IMR-90 (cell line): ENCODE measurements at regions not wholly inside any gene's neighbourhood (a gene's known extent, or its start where the extent isn't known, plus 50 kb on each side); places are given as distances from the start of the nearest gene placed in this dataset.

Experiments
- ATAC-seq: fragments of 200-7000 bp; cut with Tn5 transposase; 2 replicates; pipeline ENCODE4 v1.9.1; 2020; ENCODE audit warnings: low read depth, mild to moderate bottlenecking, moderate library complexity
- BruUV-seq: library from RNA; stranded (reverse); fragments of 400-500 nt; replicated peaks from 2 replicates; lab custom pipeline; 2021; lab: Mats Ljungman, UMichigan
- CTCF ChIA-PET: fragments of 300-600 bp; formaldehyde crosslinking; extraction: SDS; loops from one replicate; lab custom pipeline; 2021; ENCODE audit warnings: antibody characterized with exemption; lab: Yijun Ruan, JAX
- POLR2A ChIA-PET: fragments of 300-600 bp; sonication (Branson Sonifier 250); formaldehyde crosslinking; loops from one replicate; lab custom pipeline; 2022; ENCODE audit warnings: antibody characterized with exemption; ENCODE audit not compliant: unreplicated experiment; lab: Charles Lee
- DNase-seq: peaks from one replicate; pipeline ENCODE4 v3.0.0; 2013
- H2AFZ ChIP-seq: replicated peaks from 2 replicates; pipeline ENCODE3; 2013; ENCODE audit warnings: low read length, mild to moderate bottlenecking; ENCODE audit not compliant: poor library complexity
- H2AK5ac ChIP-seq: 2 replicates; pipeline ENCODE4 v1.6.1; 2013; ENCODE audit warnings: low read depth, low read length, inconsistent platforms
- H2AK9ac ChIP-seq: replicated peaks from 2 replicates; pipeline ENCODE3; 2013; ENCODE audit warnings: mild to moderate bottlenecking, low read depth, low read length, moderate library complexity; ENCODE audit not compliant: poor library complexity
- H2BK120ac ChIP-seq: 2 replicates; pipeline ENCODE4 v1.6.1; 2013; ENCODE audit warnings: low read depth, low read length, inconsistent platforms
- H2BK15ac ChIP-seq: 3 replicates; pipeline ENCODE4 v1.6.1; 2013; ENCODE audit warnings: low read depth, low read length, inconsistent platforms
- H2BK20ac ChIP-seq: 2 replicates; pipeline ENCODE4 v1.6.1; 2013; ENCODE audit warnings: low read depth, mild to moderate bottlenecking, inconsistent platforms, low read length, moderate library complexity
- H2BK5ac ChIP-seq: 2 replicates; pipeline ENCODE4 v1.6.1; 2013; ENCODE audit warnings: mild to moderate bottlenecking, low read depth, low read length, inconsistent platforms; ENCODE audit not compliant: poor library complexity, severe bottlenecking
- H3K14ac ChIP-seq: replicated peaks from 2 replicates; pipeline ENCODE4 v1.6.1; 2013; ENCODE audit warnings: low read depth, low read length, inconsistent platforms
- H3K18ac ChIP-seq: 2 replicates; pipeline ENCODE4 v1.6.1; 2013; ENCODE audit warnings: low read depth, low read length, control low read depth
- H3K23ac ChIP-seq: 2 replicates; pipeline ENCODE4 v1.6.1; 2013; ENCODE audit warnings: low read depth, low read length, inconsistent platforms
- H3K27ac ChIP-seq: 2 replicates; pipeline ENCODE4 v1.5.1; 2013; ENCODE audit warnings: mild to moderate bottlenecking, control low read depth, low read length; ENCODE audit not compliant: insufficient read depth
- H3K27me3 ChIP-seq: 2 replicates; pipeline ENCODE4 v1.6.1; 2013; ENCODE audit warnings: low read length; ENCODE audit not compliant: control insufficient read depth, insufficient read depth
- H3K36me3 ChIP-seq: 2 replicates; pipeline ENCODE4 v1.6.1; 2013; ENCODE audit warnings: low read length, mixed read lengths; ENCODE audit not compliant: control insufficient read depth, insufficient read depth
- H3K4ac ChIP-seq: 2 replicates; pipeline ENCODE4 v1.6.1; 2013; ENCODE audit warnings: low read depth, low read length, inconsistent platforms
- H3K4me1 ChIP-seq: 2 replicates; pipeline ENCODE4 v1.6.1; 2013; ENCODE audit warnings: low read length, mixed read lengths; ENCODE audit not compliant: control insufficient read depth, insufficient read depth
- H3K4me2 ChIP-seq: 2 replicates; pipeline ENCODE4 v1.6.1; 2013; ENCODE audit warnings: low read depth, mild to moderate bottlenecking, control low read depth, low read length, moderate library complexity
- H3K4me3 ChIP-seq: 2 replicates; pipeline ENCODE4 v1.5.1; 2013; ENCODE audit warnings: low read depth, mild to moderate bottlenecking, control low read depth, low read length, moderate library complexity; ENCODE audit not compliant: insufficient read depth
- H3K56ac ChIP-seq: 2 replicates; pipeline ENCODE4 v1.6.1; 2013; ENCODE audit warnings: low read length, inconsistent platforms; ENCODE audit not compliant: insufficient read depth; ENCODE audit errors: extremely low read depth
- H3K79me1 ChIP-seq, 2 experiments: 2 replicates each; pipeline ENCODE4 v1.6.1; 2013; ENCODE audit warnings: low read length in 2 of 2, inconsistent platforms in 1 of 2, low read depth in 1 of 2
- H3K9ac ChIP-seq: 2 replicates; pipeline ENCODE4 v1.6.1; 2013; ENCODE audit warnings: low read depth, low read length, control low read depth
- H3K9me1 ChIP-seq: 2 replicates; pipeline ENCODE4 v1.6.1; 2013; ENCODE audit warnings: low read length, inconsistent platforms; ENCODE audit not compliant: insufficient read depth
- H3K9me3 ChIP-seq: 2 replicates; pipeline ENCODE4 v1.6.1; 2013; ENCODE audit warnings: low read length; ENCODE audit not compliant: control insufficient read depth, insufficient read depth
- H4K20me1 ChIP-seq: 2 replicates; pipeline ENCODE4 v1.6.1; 2013; ENCODE audit warnings: low read length, inconsistent platforms; ENCODE audit not compliant: insufficient read depth
- H4K5ac ChIP-seq: 2 replicates; pipeline ENCODE4 v1.6.1; 2013; ENCODE audit warnings: mild to moderate bottlenecking, low read depth, low read length, control low read depth
- H4K8ac ChIP-seq, 2 experiments: 2 replicates each; pipeline ENCODE4 v1.6.1; 2013; ENCODE audit warnings: low read depth in 2 of 2, low read length in 2 of 2, control low read depth in 1 of 2, inconsistent platforms in 1 of 2
- H4K91ac ChIP-seq: 2 replicates; pipeline ENCODE4 v1.6.1; 2013; ENCODE audit warnings: low read depth, low read length, inconsistent platforms; ENCODE audit not compliant: insufficient read depth
- BHLHE40 ChIP-seq: fragments of 150-350 bp; IDR thresholded peaks from 2 replicates; pipeline ENCODE4 v1.6.1; 2016; ENCODE audit warnings: mild to moderate bottlenecking, low read depth, low read length
- CEBPB ChIP-seq: IDR thresholded peaks from 2 replicates; pipeline ENCODE4 v1.6.1; 2012; ENCODE audit warnings: low read depth, low read length, improper control_type of control experiment
- CHD1 ChIP-seq: IDR thresholded peaks from 2 replicates; pipeline ENCODE4 v1.6.1; 2012; ENCODE audit warnings: low read depth, low read length, improper control_type of control experiment
- FOS ChIP-seq: fragments of 150-350 bp; IDR thresholded peaks from 2 replicates; pipeline ENCODE4 v1.6.1; 2016; ENCODE audit warnings: low read depth, low read length
- MAFK ChIP-seq: IDR thresholded peaks from 2 replicates; pipeline ENCODE4 v1.6.1; 2012; ENCODE audit warnings: low read depth, low read length, improper control_type of control experiment
- MAZ ChIP-seq: IDR thresholded peaks from 2 replicates; pipeline ENCODE4 v1.6.1; 2012; ENCODE audit warnings: low read depth, mild to moderate bottlenecking, low read length, improper control_type of control experiment, moderate library complexity, borderline replicate concordance
- MXI1 ChIP-seq: IDR thresholded peaks from 2 replicates; pipeline ENCODE4 v1.6.1; 2012; ENCODE audit warnings: low read depth, mild to moderate bottlenecking, low read length, moderate library complexity, borderline replicate concordance
- NFE2L2 ChIP-seq: fragments of 150-350 bp; IDR thresholded peaks from 2 replicates; pipeline ENCODE4 v1.6.1; 2016; ENCODE audit warnings: low read depth, mild to moderate bottlenecking, low read length
- POLR2A ChIP-seq: IDR thresholded peaks from 2 replicates; pipeline ENCODE4 v1.6.1; 2012; ENCODE audit warnings: mild to moderate bottlenecking, low read depth, low read length
- RAD21 ChIP-seq: IDR thresholded peaks from 2 replicates; pipeline ENCODE4 v1.6.1; 2012; ENCODE audit warnings: low read length, improper control_type of control experiment
- RCOR1 ChIP-seq: IDR thresholded peaks from 2 replicates; pipeline ENCODE4 v1.6.1; 2012; ENCODE audit warnings: mild to moderate bottlenecking, low read length, improper control_type of control experiment; ENCODE audit not compliant: insufficient replicate concordance
- RFX5 ChIP-seq: IDR thresholded peaks from 2 replicates; pipeline ENCODE4 v1.8.0; 2012; ENCODE audit warnings: low read depth, mild to moderate bottlenecking, low read length, moderate library complexity
- SMC3 ChIP-seq: fragments of 150-350 bp; IDR thresholded peaks from 2 replicates; pipeline ENCODE4 v1.6.1; 2016; ENCODE audit warnings: low read depth, mild to moderate bottlenecking, antibody characterized with exemption, low read length, moderate library complexity
- WGBS, 2 experiments: methylation state at CpG; one replicate each; pipeline versions ENCODE4 v1.1.5 to v1.1.7; 2013; ENCODE audit warnings: missing lambda C conversion rate in 2 of 2; ENCODE audit not compliant: insufficient read length in 1 of 2; ENCODE audit errors: extremely low coverage in 2 of 2; 5-methylcytosine and 5-hydroxymethylcytosine counted together
- dilution Hi-C: fragments of 300-500 bp; cut with HindIII; formaldehyde crosslinking; loops from one replicate; pipeline ENCODE4 v1.14.3; 2018; ENCODE audit warnings: low sequenced_read_pairs; ENCODE audit not compliant: unreplicated experiment
- in situ Hi-C: fragments of 300-500 bp; cut with MboI; formaldehyde crosslinking; loops from 3 replicates; pipeline ENCODE4 v1.14.3; 2019; ENCODE audit warnings: low sequenced_read_pairs, inconsistent platforms, mixed read lengths
- intact Hi-C: fragments of 100-400 bp; cut with micrococcal nuclease; formaldehyde crosslinking; loops from 2 replicates; pipeline ENCODE4 v1.10.0; 2022
- TF ChIP-seq, protein P1 (sequence below): conservative IDR thresholded peaks from 2 replicates; pipeline ENCODE4 v1.5.1; 2012; ENCODE audit warnings: mild to moderate bottlenecking, low read depth, low read length, improper control_type of control experiment
- TF ChIP-seq, protein P2 (sequence below): fragments of 150-350 bp; IDR thresholded peaks from 2 replicates; pipeline ENCODE4 v1.6.1; 2016; ENCODE audit warnings: low read depth, mild to moderate bottlenecking, low read length, moderate library complexity, borderline replicate concordance
- TF ChIP-seq, protein P3 (sequence below): fragments of 150-350 bp; IDR thresholded peaks from 2 replicates; pipeline ENCODE4 v1.6.1; 2017; ENCODE audit warnings: mild to moderate bottlenecking, antibody characterized with exemption, low read length, low read depth

DNA sequence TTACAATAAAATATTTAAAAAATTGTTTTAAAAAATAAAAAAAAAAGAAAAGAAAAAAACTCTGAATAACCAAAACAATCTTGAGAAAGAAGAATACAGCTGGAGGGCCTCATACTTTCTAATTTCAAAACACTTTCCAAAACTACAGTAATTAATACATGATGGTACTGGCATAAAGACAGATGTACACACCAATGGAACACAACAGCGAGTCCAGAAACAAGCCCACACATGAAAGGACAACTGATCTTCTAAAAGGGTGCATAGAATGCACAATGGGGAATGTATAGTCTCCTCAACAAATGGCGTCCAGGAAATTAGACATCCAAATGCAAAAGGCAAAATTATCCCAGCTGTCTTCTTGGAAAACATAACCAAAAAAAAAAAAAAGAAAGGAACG lies 99.6 kb downstream of the LURAP1L start:
- H4K5ac ChIP-seq = no peak overlapping the region
- BruUV-seq = no TSS peak
- no peak overlapping the region for H3K56ac ChIP-seq
- ChIA-PET CTCF (interaction anchor here (0.6 kb wide), 1 partner anchor 35 kb away, joined by 3 read pairs; no protein-coding TSS in a partner anchor), POLR2A (no interaction called here)
- H2BK15ac ChIP-seq = no peak overlapping the region
- H2BK120ac ChIP-seq = no peak overlapping the region
- H2BK5ac ChIP-seq = no peak overlapping the region
- H2AFZ ChIP-seq = no peak overlapping the region
- H4K20me1 ChIP-seq = no peaks in the 10 kb centered on the region
- ATAC-seq (no peak), DNase-seq (no peak)
- H3K4me3 ChIP-seq = no peak overlapping the region
- H2AK5ac ChIP-seq = no peak overlapping the region
- intact Hi-C loops (no loop called here), in situ Hi-C loops (no loop called here), dilution Hi-C loops (no loop called here)
- H3K79me1 ChIP-seq = no peaks in the 10 kb centered on the region
- no peak overlapping the region for H4K8ac ChIP-seq
- TF ChIP-seq SMC3 (no peak), MAFK (no peak), CEBPB (no peak), MAZ (no peak), CHD1 (no peak), RCOR1 (no peak), FOS (no peak), RFX5 (no peak), RAD21 (no peak), NFE2L2 (no peak), BHLHE40 (no peak), POLR2A (no peak), MXI1 (no peak)
- TF ChIP-seq, protein P1, sequence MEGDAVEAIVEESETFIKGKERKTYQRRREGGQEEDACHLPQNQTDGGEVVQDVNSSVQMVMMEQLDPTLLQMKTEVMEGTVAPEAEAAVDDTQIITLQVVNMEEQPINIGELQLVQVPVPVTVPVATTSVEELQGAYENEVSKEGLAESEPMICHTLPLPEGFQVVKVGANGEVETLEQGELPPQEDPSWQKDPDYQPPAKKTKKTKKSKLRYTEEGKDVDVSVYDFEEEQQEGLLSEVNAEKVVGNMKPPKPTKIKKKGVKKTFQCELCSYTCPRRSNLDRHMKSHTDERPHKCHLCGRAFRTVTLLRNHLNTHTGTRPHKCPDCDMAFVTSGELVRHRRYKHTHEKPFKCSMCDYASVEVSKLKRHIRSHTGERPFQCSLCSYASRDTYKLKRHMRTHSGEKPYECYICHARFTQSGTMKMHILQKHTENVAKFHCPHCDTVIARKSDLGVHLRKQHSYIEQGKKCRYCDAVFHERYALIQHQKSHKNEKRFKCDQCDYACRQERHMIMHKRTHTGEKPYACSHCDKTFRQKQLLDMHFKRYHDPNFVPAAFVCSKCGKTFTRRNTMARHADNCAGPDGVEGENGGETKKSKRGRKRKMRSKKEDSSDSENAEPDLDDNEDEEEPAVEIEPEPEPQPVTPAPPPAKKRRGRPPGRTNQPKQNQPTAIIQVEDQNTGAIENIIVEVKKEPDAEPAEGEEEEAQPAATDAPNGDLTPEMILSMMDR = no peak
- TF ChIP-seq, protein P2, sequence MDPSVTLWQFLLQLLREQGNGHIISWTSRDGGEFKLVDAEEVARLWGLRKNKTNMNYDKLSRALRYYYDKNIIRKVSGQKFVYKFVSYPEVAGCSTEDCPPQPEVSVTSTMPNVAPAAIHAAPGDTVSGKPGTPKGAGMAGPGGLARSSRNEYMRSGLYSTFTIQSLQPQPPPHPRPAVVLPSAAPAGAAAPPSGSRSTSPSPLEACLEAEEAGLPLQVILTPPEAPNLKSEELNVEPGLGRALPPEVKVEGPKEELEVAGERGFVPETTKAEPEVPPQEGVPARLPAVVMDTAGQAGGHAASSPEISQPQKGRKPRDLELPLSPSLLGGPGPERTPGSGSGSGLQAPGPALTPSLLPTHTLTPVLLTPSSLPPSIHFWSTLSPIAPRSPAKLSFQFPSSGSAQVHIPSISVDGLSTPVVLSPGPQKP = no peak
- TF ChIP-seq, protein P3, sequence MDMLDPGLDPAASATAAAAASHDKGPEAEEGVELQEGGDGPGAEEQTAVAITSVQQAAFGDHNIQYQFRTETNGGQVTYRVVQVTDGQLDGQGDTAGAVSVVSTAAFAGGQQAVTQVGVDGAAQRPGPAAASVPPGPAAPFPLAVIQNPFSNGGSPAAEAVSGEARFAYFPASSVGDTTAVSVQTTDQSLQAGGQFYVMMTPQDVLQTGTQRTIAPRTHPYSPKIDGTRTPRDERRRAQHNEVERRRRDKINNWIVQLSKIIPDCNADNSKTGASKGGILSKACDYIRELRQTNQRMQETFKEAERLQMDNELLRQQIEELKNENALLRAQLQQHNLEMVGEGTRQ = no peak
- H3K9ac ChIP-seq = no peak overlapping the region
- H2BK20ac ChIP-seq = no peak overlapping the region
- H3K23ac ChIP-seq = no peak overlapping the region
- H3K27ac ChIP-seq = no peak overlapping the region
- no peak overlapping the region for H3K14ac ChIP-seq
- no peaks in the 10 kb centered on the region for H3K9me3 ChIP-seq
- H3K36me3 ChIP-seq = no peaks in the 10 kb centered on the region
- no peak overlapping the region for H3K4ac ChIP-seq
- H2AK9ac ChIP-seq = no peak overlapping the region
- no peaks in the 10 kb centered on the region for H3K27me3 ChIP-seq
- WGBS, 2 experiments = no CpG with 5 or more reads among the region's 3 CpGs
- no peak overlapping the region for H3K18ac ChIP-seq
- H3K4me1 ChIP-seq = no peaks in the 10 kb centered on the region; the same call in 1 of the 2 replicates
- no peak overlapping the region for H3K4me2 ChIP-seq
- H4K91ac ChIP-seq = no peak overlapping the region
- no peaks in the 10 kb centered on the region for H3K9me1 ChIP-seq
